CD8-positive, alpha-beta memory T cell (primary cell): ENCODE measurements at regions not wholly inside any gene's neighbourhood (a gene's known extent, or its start where the extent isn't known, plus 50 kb on each side); places are given as distances from the start of the nearest gene placed in this dataset.

Experiments
- CTCF ChIA-PET: fragments of 350-600 bp; sonication (Branson Sonifier 250); formaldehyde crosslinking; loops from one replicate; lab custom pipeline; 2021; ENCODE audit warnings: antibody characterized with exemption; lab: Charles Lee
- POLR2A ChIA-PET: fragments of 350-600 bp; sonication (Branson Sonifier 250); formaldehyde crosslinking; loops from one replicate; lab custom pipeline; 2021; ENCODE audit warnings: antibody characterized with exemption; lab: Charles Lee
- DNase-seq, 5 donors: peaks; one replicate each; pipeline versions ENCODE4 v3.0.0 to v3.0.0-alpha.2; 2020 to 2022; ENCODE audit warnings: mixed read lengths in 1 of 5
- H3K27ac ChIP-seq: one replicate; pipeline ENCODE4 v1.7.0; 2013; ENCODE audit warnings: low read depth, mild to moderate bottlenecking, low read length, moderate library complexity
- H3K27me3 ChIP-seq: 2 replicates; pipeline ENCODE4 v1.7.0; 2013; ENCODE audit warnings: low read length, mild to moderate bottlenecking; ENCODE audit not compliant: insufficient read depth, poor library complexity, severe bottlenecking
- H3K36me3 ChIP-seq: 2 replicates; pipeline ENCODE4 v1.7.0; 2013; ENCODE audit warnings: mild to moderate bottlenecking, low read length, moderate library complexity; ENCODE audit not compliant: insufficient read depth
- H3K4me1 ChIP-seq: 2 replicates; pipeline ENCODE4 v1.7.0; 2013; ENCODE audit warnings: mild to moderate bottlenecking, low read length, moderate library complexity; ENCODE audit not compliant: insufficient read depth
- H3K4me3 ChIP-seq: 2 replicates; pipeline ENCODE4 v1.7.0; 2013; ENCODE audit warnings: mild to moderate bottlenecking, low read length
- H3K9me3 ChIP-seq: 2 replicates; pipeline ENCODE4 v1.7.0; 2013; ENCODE audit warnings: mild to moderate bottlenecking, low read length
- H3K27ac Mint-ChIP-seq, 8 donors: one replicate each; pipeline ENCODE4 v1.8.0; 2020 to 2021; ENCODE audit warnings: mixed read lengths in 8 of 8, mild to moderate bottlenecking in 6 of 8, inconsistent platforms in 3 of 8, moderate library complexity in 3 of 8
- H3K27me3 Mint-ChIP-seq, 2 donors: one replicate each; pipeline ENCODE4 v1.8.0; 2020 to 2021; ENCODE audit warnings: mixed read lengths in 2 of 2, mild to moderate bottlenecking in 1 of 2, moderate library complexity in 1 of 2
- H3K36me3 Mint-ChIP-seq, 3 donors: one replicate each; pipeline ENCODE4 v1.8.0; 2020 to 2021; ENCODE audit warnings: mixed read lengths in 3 of 3, inconsistent platforms in 1 of 3, mild to moderate bottlenecking in 1 of 3
- H3K4me1 Mint-ChIP-seq, 3 donors: one replicate each; pipeline ENCODE4 v1.8.0; 2020 to 2021; ENCODE audit warnings: mixed read lengths in 3 of 3, inconsistent platforms in 1 of 3, mild to moderate bottlenecking in 1 of 3
- H3K4me3 Mint-ChIP-seq, 7 donors: one replicate each; pipeline ENCODE4 v1.8.0; 2020 to 2021; ENCODE audit warnings: mixed read lengths in 7 of 7, mild to moderate bottlenecking in 6 of 7, moderate library complexity in 4 of 7, inconsistent platforms in 2 of 7
- H3K9me3 Mint-ChIP-seq, 5 donors: one replicate each; pipeline ENCODE4 v1.8.0; 2020 to 2022; ENCODE audit warnings: mixed read lengths in 5 of 5, mild to moderate bottlenecking in 3 of 5, moderate library complexity in 2 of 5, inconsistent platforms in 1 of 5

- no peak for DNase-seq
Measured at GRCh38 chr5:115050866-115051265, 118.8 kb downstream of the TRIM36 start.

GRCh38 chr5:115033861-115034260 is 135.8 kb downstream of the TRIM36 start:
- ChIA-PET CTCF (no interaction called here), POLR2A (no interaction called here)
- no peak for DNase-seq
- Histone ChIP-seq H3K36me3 (no peaks in the 10 kb centered on the region), H3K4me1 (no peaks in the 10 kb centered on the region), H3K27ac (no peak overlapping the region), H3K4me3 (no peak overlapping the region), H3K27me3 (no peaks in the 10 kb centered on the region), H3K9me3 (no peaks in the 10 kb centered on the region)
- Mint-ChIP-seq H3K9me3 (peaks cover 19 to 35% (median 23%) of the 10 kb centered on the region in 5 donors), H3K27me3 (no peaks in the 10 kb centered on the region), H3K4me3 (no peak overlapping the region), H3K27ac (no peak overlapping the region), H3K36me3 (no peaks in the 10 kb centered on the region), H3K4me1 (no peaks in the 10 kb centered on the region)

More at GRCh38 chr5:115050866-115051265, 118.8 kb downstream of the TRIM36 start:
- H3K4me3 Mint-ChIP-seq, result no peak overlapping the region
- no peaks in the 10 kb centered on the region for H3K4me1 Mint-ChIP-seq
- Histone ChIP-seq H3K27ac (no peak overlapping the region), H3K4me3 (no peak overlapping the region), H3K4me1 (no peaks in the 10 kb centered on the region), H3K36me3 (no peaks in the 10 kb centered on the region), H3K9me3 (no peaks in the 10 kb centered on the region), H3K27me3 (no peaks in the 10 kb centered on the region)
- CTCF ChIA-PET, result no interaction called here
- no peak overlapping the region for H3K27ac Mint-ChIP-seq
- H3K27me3 Mint-ChIP-seq, result peaks cover 0 to 3% of the 10 kb centered on the region in 2 donors
- peaks cover 0 to 2% (median 0%) of the 10 kb centered on the region in 5 donors for H3K9me3 Mint-ChIP-seq
- no peaks in the 10 kb centered on the region for H3K36me3 Mint-ChIP-seq
- POLR2A ChIA-PET, result no interaction called here

- Mint-ChIP-seq H3K4me3 (no peak overlapping the region), H3K9me3 (peaks cover 0 to 13% (median 0%) of the 10 kb centered on the region in 5 donors), H3K36me3 (no peaks in the 10 kb centered on the region), H3K27ac (no peak overlapping the region), H3K27me3 (peaks cover 3 to 6% of the 10 kb centered on the region in 2 donors), H3K4me1 (no peaks in the 10 kb centered on the region)
- POLR2A ChIA-PET, result no interaction called here
- Histone ChIP-seq H3K27ac (no peak overlapping the region), H3K4me3 (no peak overlapping the region), H3K4me1 (no peaks in the 10 kb centered on the region), H3K36me3 (no peaks in the 10 kb centered on the region), H3K27me3 (no peaks in the 10 kb centered on the region), H3K9me3 (no peaks in the 10 kb centered on the region)
- CTCF ChIA-PET, result no interaction called here
- no peak for DNase-seq
Measured at GRCh38 chr5:115028557-115028956, 141.2 kb downstream of the TRIM36 start.

GRCh38 chr5:115024922-115025321 is 144.8 kb downstream of the TRIM36 start:
- ChIA-PET POLR2A (no interaction called here), CTCF (no interaction called here)
- Histone ChIP-seq H3K9me3 (no peaks in the 10 kb centered on the region), H3K27me3 (no peaks in the 10 kb centered on the region), H3K4me1 (no peaks in the 10 kb centered on the region), H3K27ac (no peak overlapping the region), H3K36me3 (no peaks in the 10 kb centered on the region), H3K4me3 (no peak overlapping the region)
- H3K27ac Mint-ChIP-seq, result no peak overlapping the region
- DNase-seq, result no peak
- H3K36me3 Mint-ChIP-seq, result no peaks in the 10 kb centered on the region
- H3K4me1 Mint-ChIP-seq, result no peaks in the 10 kb centered on the region
- no peak overlapping the region for H3K4me3 Mint-ChIP-seq
- H3K9me3 Mint-ChIP-seq, result peaks cover 0 to 3% (median 0%) of the 10 kb centered on the region in 5 donors
- H3K27me3 Mint-ChIP-seq, result peaks cover 3 to 6% of the 10 kb centered on the region in 2 donors

GRCh38 chr5:115022303-115022702 is 147.4 kb downstream of the TRIM36 start:
- Histone ChIP-seq H3K4me3 (no peak overlapping the region), H3K27me3 (no peaks in the 10 kb centered on the region), H3K36me3 (no peaks in the 10 kb centered on the region), H3K27ac (no peak overlapping the region), H3K9me3 (no peaks in the 10 kb centered on the region), H3K4me1 (no peaks in the 10 kb centered on the region)
- no peaks in the 10 kb centered on the region for H3K4me1 Mint-ChIP-seq
- ChIA-PET POLR2A (no interaction called here), CTCF (no interaction called here)
- no peak overlapping the region for H3K27ac Mint-ChIP-seq
- H3K9me3 Mint-ChIP-seq, result peaks cover 0 to under 1% (median 0%) of the 10 kb centered on the region in 5 donors
- DNase-seq, result no peak
- H3K36me3 Mint-ChIP-seq, result no peaks in the 10 kb centered on the region
- peaks cover 3 to 6% of the 10 kb centered on the region in 2 donors for H3K27me3 Mint-ChIP-seq
- H3K4me3 Mint-ChIP-seq, result no peak overlapping the region

GRCh38 chr5:115016646-115017045 is 153.1 kb downstream of the TRIM36 start:
- POLR2A ChIA-PET, result no interaction called here
- CTCF ChIA-PET, result no interaction called here
- H3K4me3 ChIP-seq, result no peak overlapping the region

GRCh38 chr5:114999176-114999575 is 170.5 kb downstream of the TRIM36 start:
- ChIA-PET CTCF (no interaction called here), POLR2A (no interaction called here)
- Histone ChIP-seq H3K4me3 (no peak overlapping the region), H3K27ac (no peak overlapping the region), H3K27me3 (no peaks in the 10 kb centered on the region), H3K4me1 (no peaks in the 10 kb centered on the region), H3K9me3 (no peaks in the 10 kb centered on the region), H3K36me3 (no peaks in the 10 kb centered on the region)
- peaks cover 0 to 1% (median 0%) of the 10 kb centered on the region in 5 donors for H3K9me3 Mint-ChIP-seq
- H3K4me3 Mint-ChIP-seq, result no peak overlapping the region
- H3K4me1 Mint-ChIP-seq, result no peaks in the 10 kb centered on the region
- no peak overlapping the region for H3K27ac Mint-ChIP-seq
- no peak for DNase-seq
- H3K27me3 Mint-ChIP-seq, result no peaks in the 10 kb centered on the region
- no peaks in the 10 kb centered on the region for H3K36me3 Mint-ChIP-seq

More at GRCh38 chr5:115016646-115017045, 153.1 kb downstream of the TRIM36 start:
- Histone ChIP-seq H3K9me3 (no peaks in the 10 kb centered on the region), H3K27ac (no peak overlapping the region), H3K4me1 (no peaks in the 10 kb centered on the region), H3K36me3 (no peaks in the 10 kb centered on the region), H3K27me3 (no peaks in the 10 kb centered on the region)
- H3K36me3 Mint-ChIP-seq, result no peaks in the 10 kb centered on the region
- no peak overlapping the region for H3K27ac Mint-ChIP-seq
- no peak for DNase-seq
- no peak overlapping the region for H3K4me3 Mint-ChIP-seq
- peaks cover 0 to 9% (median 6%) of the 10 kb centered on the region in 5 donors for H3K9me3 Mint-ChIP-seq
- H3K4me1 Mint-ChIP-seq, result no peaks in the 10 kb centered on the region
- H3K27me3 Mint-ChIP-seq, result peaks cover 0 to 3% of the 10 kb centered on the region in 2 donors

- no peaks in the 10 kb centered on the region for H3K27me3 ChIP-seq
- no peak overlapping the region for H3K27ac ChIP-seq
- no peaks in the 10 kb centered on the region for H3K9me3 ChIP-seq
- no peak overlapping the region for H3K4me3 Mint-ChIP-seq
- no peaks in the 10 kb centered on the region for H3K36me3 ChIP-seq
- no peaks in the 10 kb centered on the region for H3K9me3 Mint-ChIP-seq
- no peaks in the 10 kb centered on the region for H3K36me3 Mint-ChIP-seq
- CTCF ChIA-PET, result no interaction called here
- no peaks in the 10 kb centered on the region for H3K4me1 Mint-ChIP-seq
- H3K4me3 ChIP-seq, result no peak overlapping the region
- POLR2A ChIA-PET, result no interaction called here
- H3K4me1 ChIP-seq, result no peaks in the 10 kb centered on the region
- H3K27me3 Mint-ChIP-seq, result no peaks in the 10 kb centered on the region
- no peak overlapping the region for H3K27ac Mint-ChIP-seq
- no peak for DNase-seq
Measured at GRCh38 chr5:114989512-114989911, 180.2 kb downstream of the TRIM36 start.

- Histone ChIP-seq H3K36me3 (no peaks in the 10 kb centered on the region), H3K9me3 (no peaks in the 10 kb centered on the region), H3K4me3 (no peak overlapping the region), H3K27me3 (peaks cover under 1% of the 10 kb centered on the region), H3K27ac (no peak overlapping the region), H3K4me1 (no peaks in the 10 kb centered on the region)
- POLR2A ChIA-PET, result no interaction called here
- H3K27ac Mint-ChIP-seq, result no peak overlapping the region
- H3K36me3 Mint-ChIP-seq, result no peaks in the 10 kb centered on the region
- CTCF ChIA-PET, result no interaction called here
- no peaks in the 10 kb centered on the region for H3K9me3 Mint-ChIP-seq
- no peak overlapping the region for H3K4me3 Mint-ChIP-seq
- no peak for DNase-seq
- H3K4me1 Mint-ChIP-seq, result no peaks in the 10 kb centered on the region
- no peaks in the 10 kb centered on the region for H3K27me3 Mint-ChIP-seq
Measured at GRCh38 chr5:114988096-114988495, 181.6 kb downstream of the TRIM36 start.
